Spleen (tissue), 11 donors: ENCODE measurements at regions not wholly inside any gene's neighbourhood (a gene's known extent, or its start where the extent isn't known, plus 50 kb on each side); places are given as distances from the start of the nearest gene placed in this dataset.

Experiments
- DNase-seq: peaks from one replicate; pipeline ENCODE4 v3.0.0-alpha.2; 2020
- H3K27ac ChIP-seq, 8 donors: fragments of 200-600 bp; sonication (generic) in 7 of 8; 1 replicate in 4 of 8; 2 replicates in 4 of 8; pipeline versions ENCODE4 v1.5.0 to v1.8.0; 2016 to 2021; ENCODE audit warnings: inconsistent platforms in 4 of 8, mild to moderate bottlenecking in 4 of 8, moderate library complexity in 1 of 8
- H3K27me3 ChIP-seq, 7 donors: fragments of 200-600 bp; sonication (generic) in 6 of 7; replicated peaks in 1 of 7; 1 replicate in 4 of 7; 2 replicates in 3 of 7; pipeline versions ENCODE4 v1.5.0 to v1.8.0; 2016 to 2021; ENCODE audit warnings: inconsistent platforms in 3 of 7, mild to moderate bottlenecking in 1 of 7
- H3K36me3 ChIP-seq, 6 donors: fragments of 200-600 bp; sonication (generic) in 5 of 6; 1 replicate in 4 of 6; 2 replicates in 2 of 6; pipeline versions ENCODE4 v1.5.0 to v1.8.0; 2016 to 2021; ENCODE audit warnings: inconsistent platforms in 2 of 6
- H3K4me1 ChIP-seq, 6 donors: fragments of 200-600 bp; sonication (generic) in 5 of 6; 1 replicate in 3 of 6; 2 replicates in 3 of 6; pipeline versions ENCODE4 v1.5.0 to v1.8.0; 2016 to 2021; ENCODE audit warnings: inconsistent platforms in 3 of 6
- H3K4me3 ChIP-seq, 8 donors: fragments of 200-600 bp; sonication (generic) in 7 of 8; 1 replicate in 4 of 8; 2 replicates in 4 of 8; pipeline versions ENCODE4 v1.5.0 to v1.8.0; 2016 to 2021; ENCODE audit warnings: inconsistent platforms in 4 of 8, mild to moderate bottlenecking in 4 of 8, moderate library complexity in 2 of 8
- H3K9me3 ChIP-seq, 8 donors: fragments of 200-600 bp; sonication (generic) in 7 of 8; 1 replicate in 4 of 8; 2 replicates in 4 of 8; pipeline versions ENCODE4 v1.5.0 to v1.8.0; 2016 to 2021; ENCODE audit warnings: inconsistent platforms in 4 of 8
- CTCF ChIP-seq, 11 experiments: fragments of 200-600 bp in 7 of 11; fragments of 450-650 bp in 4 of 11; sonication (generic) in 4 of 11; IDR thresholded peaks in 8 of 11; conservative IDR thresholded peaks in 3 of 11; 1 replicate in 7 of 11; 2 replicates in 4 of 11; pipeline versions ENCODE4 v1.4.0 to v1.8.0; 2016 to 2021; ENCODE audit warnings: antibody characterized with exemption in 11 of 11, inconsistent platforms in 4 of 11, mild to moderate bottlenecking in 1 of 11
- POLR2A ChIP-seq, 3 donors: fragments of 450-650 bp; IDR thresholded peaks; one replicate each; pipeline ENCODE4 v1.5.1; 2017; ENCODE audit warnings: antibody characterized with exemption in 3 of 3, mild to moderate bottlenecking in 1 of 3
- POLR2AphosphoS5 ChIP-seq, 3 donors: sonication (generic); formaldehyde crosslinking; IDR thresholded peaks; one replicate each; pipeline ENCODE4 v1.5.1; 2017; ENCODE audit warnings: antibody characterized with exemption in 3 of 3
- WGBS, 5 donors: extraction: QIAGEN DNeasy Blood & Tissue Kit in 3 of 5; methylation state at CpG; one replicate each; pipeline versions ENCODE4 v1.1.5 to v1.1.7; 2013 to 2018; 5-methylcytosine and 5-hydroxymethylcytosine counted together
- intact Hi-C: fragments of 100-400 bp; cut with DNase I; formaldehyde crosslinking; loops from one replicate; pipeline ENCODE4 v1.15.0; 2023; ENCODE audit warnings: low total_unique reads
- donor health status: healthy with polysubstance abuse.
- donor health status: DM: no; HTN: no; CAD: no; lungs with moderate emphysema.
- donor health status: DM: no; HTN: no; CAD: no.
- donor health status: Bipolar disorder and iron deficiency.
- donor health status: healthy.
- donor health status: DM: no; HTN: no; CAD: no.
- donor health status: DM: yes; HTN: yes; CAD: no.

- Histone ChIP-seq H3K27ac (no peak overlapping the region), H3K4me1 (no peaks in the 10 kb centered on the region), H3K27me3 (no peaks in the 10 kb centered on the region), H3K4me3 (no peak overlapping the region), H3K36me3 (no peaks in the 10 kb centered on the region), H3K9me3 (no peaks in the 10 kb centered on the region)
- WGBS, 5 donors = 21 to 57% (median 33%) methylated on average over 9 of the region's 9 CpGs
- DNase-seq = no peak
- intact Hi-C loops = no loop called here
- no peak for TF ChIP-seq POLR2AphosphoS5 (IDR thresholded peaks at IDR 0.05)
- TF ChIP-seq POLR2A (IDR thresholded peaks at IDR 0.05) = no peak
- no peak for TF ChIP-seq CTCF (IDR thresholded peaks at IDR 0.05 in 8 of 11, conservative IDR thresholded peaks at IDR 0.05 in 3 of 11)
Observed at GRCh38 chr10:9602998-9603397, 1414.7 kb upstream of the CELF2 start.

GRCh38 chr10:9603972-9604371 is 1413.7 kb upstream of the CELF2 start:
- Histone ChIP-seq H3K4me1 (no peaks in the 10 kb centered on the region), H3K27me3 (no peaks in the 10 kb centered on the region), H3K9me3 (no peaks in the 10 kb centered on the region), H3K27ac (no peak overlapping the region), H3K36me3 (no peaks in the 10 kb centered on the region), H3K4me3 (no peak overlapping the region)
- no peak for DNase-seq
- WGBS, 5 donors = 62 to 80% (median 71%) methylated on average over 2 of the region's 2 CpGs
- intact Hi-C loops = no loop called here
- TF ChIP-seq POLR2AphosphoS5 (IDR thresholded peaks at IDR 0.05) = no peak
- TF ChIP-seq CTCF (IDR thresholded peaks at IDR 0.05 in 8 of 11, conservative IDR thresholded peaks at IDR 0.05 in 3 of 11) = no peak

GRCh38 chr10:9605231-9605630 is 1412.4 kb upstream of the CELF2 start:
- TF ChIP-seq POLR2AphosphoS5 (IDR thresholded peaks at IDR 0.05) (no peak), POLR2A (IDR thresholded peaks at IDR 0.05) (no peak), CTCF (IDR thresholded peaks at IDR 0.05 in 8 of 11, conservative IDR thresholded peaks at IDR 0.05 in 3 of 11) (no peak)
- WGBS, 5 donors = 69 to 87% (median 74%) methylated on average over 2 of the region's 2 CpGs
- DNase-seq = no peak

GRCh38 chr10:9608602-9609001 is 1409.1 kb upstream of the CELF2 start:
- intact Hi-C loops = no loop called here
- DNase-seq = no peak
- no peaks in the 10 kb centered on the region for H3K9me3 ChIP-seq

More at GRCh38 chr10:9605231-9605630, 1412.4 kb upstream of the CELF2 start:
- H3K4me1 ChIP-seq = no peaks in the 10 kb centered on the region
- intact Hi-C loops = no loop called here
- H3K36me3 ChIP-seq = no peaks in the 10 kb centered on the region
- no peaks in the 10 kb centered on the region for H3K27me3 ChIP-seq
- no peak overlapping the region for H3K4me3 ChIP-seq
- H3K27ac ChIP-seq = no peak overlapping the region
- no peaks in the 10 kb centered on the region for H3K9me3 ChIP-seq

More at GRCh38 chr10:9608602-9609001, 1409.1 kb upstream of the CELF2 start:
- H3K4me3 ChIP-seq = no peak overlapping the region
- TF ChIP-seq POLR2A (IDR thresholded peaks at IDR 0.05) = no peak
- H3K27ac ChIP-seq = no peak overlapping the region
- H3K36me3 ChIP-seq = no peaks in the 10 kb centered on the region
- no peaks in the 10 kb centered on the region for H3K27me3 ChIP-seq
- H3K4me1 ChIP-seq = no peaks in the 10 kb centered on the region
